Astrocyte of the cerebellum (primary cell): ENCODE measurements at regions not wholly inside any gene's neighbourhood (a gene's known extent, or its start where the extent isn't known, plus 50 kb on each side); places are given as distances from the start of the nearest gene placed in this dataset.
"Not testable (repeated sequence)": the region's sequence is repeated elsewhere in the genome, so short reads cannot be mapped to it uniquely, and the experiment has no call there.

Experiments used
- DNase-seq: peaks from one replicate; pipeline ENCODE4 v3.0.0-alpha.2; 2011; ENCODE audit warnings: low read depth
- H3K4me3 ChIP-seq: 2 replicates; pipeline ENCODE4 v1.5.1; 2011; ENCODE audit warnings: mild to moderate bottlenecking, low read depth, low read length, moderate library complexity
- in situ Hi-C: cut with HindIII; loops from 2 replicates; pipeline ENCODE4 v1.10.0; 2017; ENCODE audit warnings: low sequenced_read_pairs
- TF ChIP-seq, protein P1 (sequence below): IDR thresholded peaks from 2 replicates; pipeline ENCODE4 v1.5.1; 2012; ENCODE audit warnings: low read length, low read depth, moderate library complexity, mild to moderate bottlenecking; ENCODE audit errors: missing control alignments

DNA sequence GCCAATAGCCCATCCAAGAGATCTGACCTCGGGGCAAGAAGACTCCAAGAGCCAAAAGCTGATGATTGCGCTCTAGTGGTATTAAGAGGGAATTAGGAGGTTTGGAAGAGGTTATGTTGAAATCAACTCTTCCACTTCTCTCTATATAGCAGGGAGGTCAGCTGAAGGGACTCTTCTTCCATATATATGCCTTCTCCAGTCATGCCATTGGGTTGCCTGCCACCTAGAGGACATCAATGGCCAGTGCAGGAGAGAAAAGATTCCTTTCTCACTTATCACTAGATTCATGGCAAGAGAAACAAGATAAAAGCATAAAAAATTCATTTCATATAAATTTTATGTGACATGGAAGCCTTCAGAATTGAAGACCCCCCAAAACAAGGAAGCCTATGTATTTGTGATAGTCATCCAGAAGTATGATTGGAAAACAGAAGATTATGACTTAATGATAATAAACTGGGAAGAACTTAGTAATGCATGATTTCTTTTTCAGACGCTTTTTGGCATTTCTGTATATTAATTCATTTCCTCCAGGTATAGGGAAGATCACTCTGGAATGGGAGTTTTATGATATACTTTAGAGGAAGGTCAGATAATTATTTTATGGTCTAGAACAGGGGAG is 435.1 kb upstream of the DDI1 start:
- TF ChIP-seq, protein P1, sequence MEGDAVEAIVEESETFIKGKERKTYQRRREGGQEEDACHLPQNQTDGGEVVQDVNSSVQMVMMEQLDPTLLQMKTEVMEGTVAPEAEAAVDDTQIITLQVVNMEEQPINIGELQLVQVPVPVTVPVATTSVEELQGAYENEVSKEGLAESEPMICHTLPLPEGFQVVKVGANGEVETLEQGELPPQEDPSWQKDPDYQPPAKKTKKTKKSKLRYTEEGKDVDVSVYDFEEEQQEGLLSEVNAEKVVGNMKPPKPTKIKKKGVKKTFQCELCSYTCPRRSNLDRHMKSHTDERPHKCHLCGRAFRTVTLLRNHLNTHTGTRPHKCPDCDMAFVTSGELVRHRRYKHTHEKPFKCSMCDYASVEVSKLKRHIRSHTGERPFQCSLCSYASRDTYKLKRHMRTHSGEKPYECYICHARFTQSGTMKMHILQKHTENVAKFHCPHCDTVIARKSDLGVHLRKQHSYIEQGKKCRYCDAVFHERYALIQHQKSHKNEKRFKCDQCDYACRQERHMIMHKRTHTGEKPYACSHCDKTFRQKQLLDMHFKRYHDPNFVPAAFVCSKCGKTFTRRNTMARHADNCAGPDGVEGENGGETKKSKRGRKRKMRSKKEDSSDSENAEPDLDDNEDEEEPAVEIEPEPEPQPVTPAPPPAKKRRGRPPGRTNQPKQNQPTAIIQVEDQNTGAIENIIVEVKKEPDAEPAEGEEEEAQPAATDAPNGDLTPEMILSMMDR: peak; percentile 89
- in situ Hi-C loops: no loop called here
- no peak overlapping the region for H3K4me3 ChIP-seq
- DNase-seq: peak; percentile 64

DNA sequence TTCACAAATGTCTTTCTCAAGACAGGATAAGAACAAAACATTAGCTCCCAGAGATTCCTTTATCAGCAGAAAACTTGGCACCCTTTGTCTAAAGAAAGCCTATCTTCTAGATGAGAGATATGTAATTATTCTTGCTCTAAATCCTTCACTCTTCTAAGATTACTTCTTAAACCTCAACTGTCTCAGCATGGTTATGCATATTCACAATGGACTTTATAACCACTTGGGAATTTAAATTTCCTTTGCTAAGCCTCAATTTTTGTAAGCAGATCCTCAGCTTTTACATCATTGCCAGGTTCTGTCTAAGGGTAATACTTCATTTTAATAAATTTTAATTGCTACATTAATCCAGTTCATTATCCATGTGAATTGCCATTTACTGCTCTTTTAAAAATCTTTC is 433.6 kb upstream of the DDI1 start:
- in situ Hi-C loops: no loop called here
- no peak for DNase-seq
- TF ChIP-seq, protein P1: no peak
- H3K4me3 ChIP-seq: no peak overlapping the region

DNA sequence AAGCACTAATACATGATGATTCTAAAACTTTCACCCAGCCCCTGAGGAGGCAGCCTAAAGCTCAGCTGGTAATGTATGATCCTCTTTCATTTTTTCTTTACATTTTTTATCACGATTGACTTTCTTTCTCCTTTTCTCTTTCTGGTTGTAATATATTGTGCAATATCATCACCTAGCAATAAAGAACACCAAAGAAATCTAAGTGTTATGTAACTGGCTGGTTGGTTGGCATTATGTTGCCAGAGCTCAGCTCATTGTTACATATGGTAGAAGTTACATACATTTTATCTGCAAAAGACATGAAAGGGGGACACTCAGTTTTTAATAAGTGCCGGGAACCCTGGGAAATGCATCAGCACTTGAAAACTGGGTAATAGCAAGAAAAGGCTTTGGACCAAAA is 432.1 kb upstream of the DDI1 start:
- DNase-seq: no peak
- in situ Hi-C loops: no loop called here
- TF ChIP-seq, protein P1: no peak
- H3K4me3 ChIP-seq: no peak overlapping the region

DNA sequence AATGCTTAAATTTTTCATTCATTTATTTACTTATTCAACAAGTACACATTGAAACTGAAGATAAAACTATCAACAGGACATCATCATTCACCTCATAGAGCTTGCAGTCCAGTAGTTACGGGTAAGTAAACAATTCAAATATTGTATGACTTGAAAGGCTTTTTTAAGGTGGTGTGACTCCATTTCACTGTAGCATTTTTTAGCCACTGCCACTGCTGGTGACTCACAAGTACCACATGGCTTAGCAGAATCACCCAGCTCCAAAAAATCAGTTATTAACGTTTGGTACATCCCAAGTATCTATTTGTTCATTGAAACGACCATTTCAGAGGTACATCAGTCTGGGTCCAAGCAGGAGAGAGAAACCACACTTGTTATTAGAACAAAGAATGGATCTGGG is 427.9 kb upstream of the DDI1 start:
- in situ Hi-C loops: no loop called here
- TF ChIP-seq, protein P1: no peak
- DNase-seq: no peak
- H3K4me3 ChIP-seq: no peak overlapping the region

DNA sequence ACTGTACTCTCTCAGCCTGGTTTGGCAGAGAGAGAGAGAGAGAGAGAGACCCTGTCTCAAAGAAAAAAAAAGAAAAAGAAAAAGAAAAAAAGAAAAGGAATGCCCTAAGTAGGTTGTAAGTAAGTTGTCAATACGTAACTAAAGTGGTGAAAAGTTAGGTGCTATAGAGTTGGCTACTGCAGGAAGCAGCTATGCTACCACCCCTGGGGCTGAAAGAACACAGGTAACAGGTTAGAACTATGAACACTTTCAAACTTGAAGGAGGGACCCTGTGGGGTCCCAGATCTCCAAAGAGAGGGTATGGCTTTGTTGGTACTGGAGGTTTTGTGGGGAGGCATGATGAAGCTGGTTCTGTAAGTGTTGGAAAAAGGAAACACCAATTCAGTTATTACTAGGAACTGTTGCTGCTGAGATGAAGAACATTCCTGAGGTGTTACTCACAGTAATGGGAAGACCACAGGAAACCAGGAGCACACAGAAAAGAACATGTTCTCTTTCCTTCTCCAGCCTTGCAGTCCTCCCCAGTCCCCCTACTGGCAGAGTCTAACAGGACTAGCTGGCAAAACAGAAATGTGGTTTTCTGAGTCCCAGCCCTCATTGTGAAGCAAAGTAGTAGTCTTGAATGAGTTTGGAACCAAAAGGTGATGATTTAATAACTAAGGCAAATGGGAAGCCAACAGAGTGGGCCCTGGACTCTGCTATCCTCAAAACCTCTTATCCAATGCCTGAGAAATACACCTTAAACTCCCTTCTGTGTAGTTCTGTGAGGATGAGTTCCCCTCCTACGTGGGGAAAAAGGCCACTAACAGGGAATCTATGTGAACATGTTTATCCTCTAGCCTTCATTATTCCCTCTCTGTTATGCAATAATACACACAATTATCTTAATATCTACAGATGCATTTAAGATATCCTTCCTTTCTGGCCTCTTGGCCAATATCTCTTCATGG is 427.0 kb upstream of the DDI1 start:
- in situ Hi-C loops: no loop called here
- TF ChIP-seq, protein P1: peak; percentile 95
- peak; percentile 96 for DNase-seq
- H3K4me3 ChIP-seq: no peak overlapping the region

DNA sequence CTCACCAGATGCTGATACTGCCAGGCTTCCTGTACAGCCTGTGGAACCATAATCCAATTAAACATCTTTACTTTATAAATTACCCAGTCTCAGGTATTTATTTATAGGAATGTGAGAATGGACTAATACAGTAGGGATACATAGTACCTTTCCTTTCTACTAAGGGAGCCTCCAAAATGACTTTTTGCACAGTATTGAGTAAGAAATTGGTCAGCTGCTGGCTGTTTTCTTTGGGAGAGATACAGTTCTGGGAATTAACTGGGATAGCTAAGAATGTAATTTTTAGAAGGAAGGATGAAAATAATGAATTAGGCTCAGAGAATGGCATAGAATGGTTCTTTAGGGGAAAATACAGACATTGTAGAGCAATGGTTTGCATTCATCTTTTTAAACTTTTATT is 426.0 kb upstream of the DDI1 start:
- DNase-seq: no peak
- in situ Hi-C loops: no loop called here
- H3K4me3 ChIP-seq: no peak overlapping the region
- TF ChIP-seq, protein P1: no peak

DNA sequence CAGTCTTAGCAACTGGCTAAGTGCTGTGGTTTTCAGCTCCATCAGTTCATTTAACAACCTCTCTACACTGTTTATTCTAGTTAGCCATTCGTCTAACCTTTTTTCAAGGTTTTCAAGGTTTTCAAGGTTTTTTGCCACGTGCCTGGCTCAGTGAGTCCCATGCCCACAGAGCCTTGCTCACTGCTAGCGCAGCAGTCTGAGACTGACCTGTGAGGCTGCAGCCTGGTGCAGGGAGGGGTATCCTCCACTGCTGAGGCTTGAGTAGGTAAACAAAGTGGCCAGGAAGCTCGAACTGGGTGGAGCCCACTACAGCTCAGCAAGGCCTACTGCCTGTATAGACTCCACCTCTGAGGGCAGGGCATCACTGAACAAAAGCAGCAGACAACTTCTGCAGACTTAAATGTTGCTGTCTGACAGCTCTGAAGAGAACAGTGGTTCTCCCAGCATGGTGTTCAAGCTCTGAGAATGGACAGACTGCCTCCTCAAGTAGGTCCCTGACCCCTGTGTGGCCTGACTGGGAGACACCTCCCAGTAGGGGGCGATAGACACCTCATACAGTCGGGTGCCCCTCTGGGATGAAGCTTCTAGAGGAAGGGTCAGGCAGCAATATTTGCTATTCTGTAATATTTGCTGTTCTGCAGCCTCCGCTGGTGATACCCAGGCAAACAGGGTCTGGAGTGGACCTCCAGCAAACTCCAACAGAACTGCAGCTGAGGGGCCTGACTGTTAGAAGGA is 424.7 kb upstream of the DDI1 start:
- in situ Hi-C loops, H3K4me3 ChIP-seq, DNase-seq: not testable (repeated sequence)

DNA sequence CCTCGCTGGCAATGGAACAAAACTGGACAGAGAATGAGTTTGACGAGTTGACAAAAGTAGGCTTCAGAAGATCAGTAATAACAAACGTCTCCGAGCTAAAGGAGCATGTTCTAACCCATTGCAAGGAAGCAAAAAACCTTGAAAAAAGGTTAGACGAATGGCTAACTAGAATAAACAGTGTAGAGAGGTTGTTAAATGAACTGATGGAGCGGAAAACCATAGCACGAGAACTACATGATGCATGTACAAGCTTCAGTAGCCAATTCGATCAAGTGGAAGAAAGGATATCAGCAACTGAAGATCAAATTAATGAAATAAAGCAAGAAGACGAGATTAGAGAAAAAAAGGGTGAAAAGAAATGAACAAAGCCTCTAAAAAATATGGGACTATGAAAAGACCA is 424.0 kb upstream of the DDI1 start:
- in situ Hi-C loops, DNase-seq, H3K4me3 ChIP-seq: not testable (repeated sequence)

DNA sequence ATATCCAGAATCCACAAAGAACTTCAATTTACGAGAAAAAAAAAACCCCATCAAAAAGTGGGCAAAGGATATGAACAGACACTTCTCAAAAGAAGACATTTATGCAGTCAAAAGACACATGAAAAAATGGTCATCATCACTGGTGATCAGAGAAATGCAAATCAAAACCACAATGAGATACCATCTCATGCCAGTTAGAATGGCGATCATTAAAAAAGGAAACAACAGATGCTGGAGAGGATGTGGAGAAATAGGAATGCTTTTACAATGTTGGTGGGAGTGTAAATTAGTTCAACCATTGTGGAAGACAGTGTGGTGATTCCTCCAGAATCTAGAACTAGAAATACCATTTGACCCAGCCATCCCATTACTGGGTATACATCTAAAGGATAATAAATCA is 419.9 kb upstream of the DDI1 start:
- DNase-seq, H3K4me3 ChIP-seq, in situ Hi-C loops: not testable (repeated sequence)
